Hepatocyte (in vitro differentiated cells): ENCODE measurements at regions not wholly inside any gene's neighbourhood (a gene's known extent, or its start where the extent isn't known, plus 50 kb on each side); places are given as distances from the start of the nearest gene placed in this dataset.

Experiments
- CTCF ChIP-seq: fragments of 200-600 bp; sonication (generic); IDR thresholded peaks from 2 replicates; pipeline ENCODE4 v1.5.1; 2016; ENCODE audit warnings: antibody characterized with exemption, mild to moderate bottlenecking; ENCODE audit not compliant: poor library complexity
- EZH2 ChIP-seq: fragments of 200-600 bp; sonication (generic); IDR thresholded peaks from 2 replicates; pipeline ENCODE4 v1.6.1; 2016; ENCODE audit warnings: antibody characterized with exemption, mild to moderate bottlenecking, borderline replicate concordance
- EZH2phosphoT487 ChIP-seq: fragments of 200-600 bp; sonication (generic); IDR thresholded peaks from one replicate; pipeline ENCODE4 v1.6.1; 2018; ENCODE audit warnings: antibody characterized with exemption, mild to moderate bottlenecking, low read depth, moderate library complexity; ENCODE audit not compliant: unreplicated experiment, severe bottlenecking

GRCh38 chr5:63685454-63685853 lies 276.8 kb downstream of the HTR1A start:
- TF ChIP-seq CTCF (no peak), EZH2phosphoT487 (no peak), EZH2 (no peak)
